ENCODE measurements at regions not wholly inside any gene's neighbourhood (a gene's known extent, or its start where the extent isn't known, plus 50 kb on each side); places are given as distances from the start of the nearest gene placed in this dataset.

DNA sequence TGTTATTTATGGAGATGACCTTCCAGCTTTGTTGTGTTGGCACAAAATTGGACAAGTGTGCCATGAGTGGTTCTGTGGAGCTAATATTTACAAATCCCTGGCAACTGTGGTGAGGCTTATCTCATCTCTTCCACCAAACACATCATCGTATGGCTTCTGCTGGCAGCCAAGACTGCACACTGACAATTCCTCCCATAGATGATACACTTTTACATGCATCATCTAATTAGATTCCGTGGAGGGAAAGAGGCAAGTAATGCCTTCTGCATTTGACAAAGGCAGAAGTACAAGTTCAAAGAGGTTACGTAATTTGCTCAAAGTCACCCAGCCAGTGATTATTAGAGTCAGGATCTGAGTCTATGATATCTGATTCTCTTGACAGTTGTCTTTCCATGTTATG is 62.7 kb upstream of the KIRREL3 start:
- TF ChIP-seq RFX5 (IDR thresholded peaks at IDR 0.05) (no peak), FOSL2 (IDR thresholded peaks at IDR 0.05) (no peak), FOSL2 (CRISPR knock-in tag; IDR thresholded peaks at IDR 0.05) (no peak), EP300 (IDR thresholded peaks at IDR 0.05) (no peak), RNF2 (IDR thresholded peaks at IDR 0.05; ENCODE audit: borderline replicate concordance, low read depth) (no peak), POLR2AphosphoS2 (conservative IDR thresholded peaks at IDR 0.05; ENCODE audit: low read length) (no peak), POLR2A (IDR thresholded peaks at IDR 0.05; ENCODE audit: low read length) (no peak), HDAC2 (IDR thresholded peaks at IDR 0.05) (no peak), RCOR1 (IDR thresholded peaks at IDR 0.05; ENCODE audit: low read depth, low read length) (no peak), RAD21 (conservative IDR thresholded peaks at IDR 0.05 in 1 of 2, IDR thresholded peaks at IDR 0.05 in 1 of 2) (no peak), MAZ (IDR thresholded peaks at IDR 0.05; ENCODE audit: borderline replicate concordance, low read depth, low read length) (no peak)
- TF ChIP-seq, protein P1, sequence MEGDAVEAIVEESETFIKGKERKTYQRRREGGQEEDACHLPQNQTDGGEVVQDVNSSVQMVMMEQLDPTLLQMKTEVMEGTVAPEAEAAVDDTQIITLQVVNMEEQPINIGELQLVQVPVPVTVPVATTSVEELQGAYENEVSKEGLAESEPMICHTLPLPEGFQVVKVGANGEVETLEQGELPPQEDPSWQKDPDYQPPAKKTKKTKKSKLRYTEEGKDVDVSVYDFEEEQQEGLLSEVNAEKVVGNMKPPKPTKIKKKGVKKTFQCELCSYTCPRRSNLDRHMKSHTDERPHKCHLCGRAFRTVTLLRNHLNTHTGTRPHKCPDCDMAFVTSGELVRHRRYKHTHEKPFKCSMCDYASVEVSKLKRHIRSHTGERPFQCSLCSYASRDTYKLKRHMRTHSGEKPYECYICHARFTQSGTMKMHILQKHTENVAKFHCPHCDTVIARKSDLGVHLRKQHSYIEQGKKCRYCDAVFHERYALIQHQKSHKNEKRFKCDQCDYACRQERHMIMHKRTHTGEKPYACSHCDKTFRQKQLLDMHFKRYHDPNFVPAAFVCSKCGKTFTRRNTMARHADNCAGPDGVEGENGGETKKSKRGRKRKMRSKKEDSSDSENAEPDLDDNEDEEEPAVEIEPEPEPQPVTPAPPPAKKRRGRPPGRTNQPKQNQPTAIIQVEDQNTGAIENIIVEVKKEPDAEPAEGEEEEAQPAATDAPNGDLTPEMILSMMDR (IDR thresholded peaks at IDR 0.05): no peak
- TF ChIP-seq, protein P2, sequence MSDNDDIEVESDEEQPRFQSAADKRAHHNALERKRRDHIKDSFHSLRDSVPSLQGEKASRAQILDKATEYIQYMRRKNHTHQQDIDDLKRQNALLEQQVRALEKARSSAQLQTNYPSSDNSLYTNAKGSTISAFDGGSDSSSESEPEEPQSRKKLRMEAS (IDR thresholded peaks at IDR 0.05): no peak
- TF ChIP-seq, protein P3, sequence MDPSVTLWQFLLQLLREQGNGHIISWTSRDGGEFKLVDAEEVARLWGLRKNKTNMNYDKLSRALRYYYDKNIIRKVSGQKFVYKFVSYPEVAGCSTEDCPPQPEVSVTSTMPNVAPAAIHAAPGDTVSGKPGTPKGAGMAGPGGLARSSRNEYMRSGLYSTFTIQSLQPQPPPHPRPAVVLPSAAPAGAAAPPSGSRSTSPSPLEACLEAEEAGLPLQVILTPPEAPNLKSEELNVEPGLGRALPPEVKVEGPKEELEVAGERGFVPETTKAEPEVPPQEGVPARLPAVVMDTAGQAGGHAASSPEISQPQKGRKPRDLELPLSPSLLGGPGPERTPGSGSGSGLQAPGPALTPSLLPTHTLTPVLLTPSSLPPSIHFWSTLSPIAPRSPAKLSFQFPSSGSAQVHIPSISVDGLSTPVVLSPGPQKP (IDR thresholded peaks at IDR 0.05; ENCODE audit: low read depth, low read length): no peak
